COLO668 (cell line): ENCODE measurements at regions not wholly inside any gene's neighbourhood (a gene's known extent, or its start where the extent isn't known, plus 50 kb on each side); places are given as distances from the start of the nearest gene placed in this dataset.
"Not testable (repeated sequence)": the region's sequence is repeated elsewhere in the genome, so short reads cannot be mapped to it uniquely, and the experiment has no call there.

ENCODE experiments used
- DNase-seq: peaks from one replicate; lab custom pipeline; 2025; ENCODE audit not compliant: unreplicated experiment; lab: John Stamatoyannopoulos, UW

DNA sequence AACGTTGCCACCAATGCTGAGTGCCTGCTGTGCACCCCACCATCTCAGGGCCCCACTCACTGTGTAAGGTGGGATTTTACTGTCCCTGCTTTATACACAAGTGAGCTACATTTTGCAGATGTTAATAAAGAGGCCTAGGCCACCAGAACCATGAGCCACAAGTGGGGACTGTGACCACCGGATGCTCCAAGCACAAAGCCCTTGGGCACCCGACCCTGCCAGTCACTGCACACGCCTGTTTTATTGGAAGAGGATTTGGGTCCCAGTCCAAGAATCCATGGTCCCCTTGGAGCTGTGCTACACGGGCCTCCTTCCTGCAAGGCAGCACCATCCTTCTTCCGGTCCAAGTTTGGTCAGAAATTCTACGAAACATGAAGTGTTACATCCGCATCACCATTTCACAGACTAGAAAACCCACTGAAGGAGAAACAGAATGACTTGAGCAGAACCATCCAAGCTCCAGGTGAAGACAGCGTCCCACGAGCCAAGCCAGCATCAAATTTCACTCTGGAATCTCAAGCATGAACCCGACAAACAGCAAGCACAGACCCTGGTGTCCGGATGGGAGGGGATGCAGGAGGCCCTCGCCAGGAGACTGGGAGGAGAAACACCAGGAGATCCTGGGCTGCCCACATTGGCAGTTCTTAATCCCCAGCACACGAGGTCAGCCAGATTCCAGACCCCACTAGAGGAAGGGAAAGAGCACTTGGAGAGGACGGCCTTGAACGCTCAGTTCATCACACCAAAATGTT is 226.9 kb downstream of the DLL1 start:
- no peak for DNase-seq

DNA sequence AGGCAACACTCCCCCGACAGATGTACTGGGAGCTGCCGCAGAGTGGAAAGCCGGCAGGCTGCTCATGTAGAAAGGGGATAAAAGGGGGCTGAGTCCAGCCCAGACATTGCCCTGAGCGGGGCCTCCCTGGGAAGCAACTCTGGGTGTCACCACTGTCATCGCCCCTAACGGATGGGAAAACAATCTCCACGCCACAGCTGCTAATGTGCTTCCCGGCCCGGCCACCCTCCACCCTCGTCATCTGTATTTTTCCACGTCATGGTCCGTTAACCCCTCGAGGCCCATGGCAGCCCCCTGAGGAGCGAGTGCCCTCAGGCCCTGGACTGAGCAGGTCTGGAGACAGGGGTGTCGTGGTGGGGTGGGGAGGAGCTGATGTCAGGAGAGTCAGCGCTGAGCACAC is 227.4 kb downstream of the DLL1 start:
- no peak for DNase-seq

DNA sequence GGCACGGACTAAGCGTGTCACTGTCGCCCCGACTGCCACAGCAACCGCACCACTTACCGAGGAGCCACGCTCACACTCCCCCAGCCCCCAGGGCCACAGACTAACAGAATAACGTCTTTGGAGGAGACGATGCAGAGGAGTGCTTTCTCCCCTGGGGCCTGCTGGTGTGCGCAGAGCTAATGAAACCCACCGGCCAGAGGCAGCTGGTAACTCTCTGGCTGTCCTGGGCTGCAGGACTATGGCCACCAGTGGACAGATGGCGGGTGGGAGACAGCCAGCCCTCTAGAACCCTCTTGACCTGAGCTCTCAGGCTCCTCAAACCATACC is 228.0 kb downstream of the DLL1 start:
- DNase-seq, result no peak

DNA sequence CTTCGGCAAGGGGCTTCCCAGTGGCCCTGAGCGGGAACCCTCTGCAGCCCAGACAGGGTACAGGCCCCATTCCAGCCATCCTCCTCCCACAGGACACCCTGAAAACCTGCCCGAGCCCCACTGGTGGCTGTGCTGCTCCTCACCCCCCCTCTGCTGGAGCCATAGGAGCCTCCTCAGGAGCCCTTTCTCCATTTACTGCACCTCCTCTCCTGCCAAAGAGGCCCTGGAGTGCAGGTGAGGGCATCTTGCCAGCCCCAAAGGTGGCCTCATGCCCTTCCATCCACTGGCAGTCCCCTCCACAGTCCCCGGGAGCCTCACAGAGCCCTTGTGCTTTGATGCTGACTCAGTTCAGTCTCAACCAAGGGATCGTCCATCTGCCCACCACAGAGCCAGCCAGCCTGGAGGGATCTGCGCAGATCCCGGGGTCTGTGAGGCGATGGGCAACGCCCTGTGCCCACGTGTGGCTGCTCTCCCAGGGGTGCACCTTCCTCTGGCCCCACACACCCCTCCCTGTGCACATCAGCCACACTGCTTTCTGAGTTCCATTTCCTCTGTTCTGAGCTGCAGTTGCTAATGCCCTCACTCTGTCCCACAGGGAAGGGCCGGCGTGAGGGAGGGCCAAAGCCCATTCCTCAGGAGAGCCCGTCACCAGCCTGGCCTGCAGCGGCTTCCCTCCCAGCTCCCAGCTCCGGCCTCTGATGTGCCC is 228.5 kb downstream of the DLL1 start:
- no peak for DNase-seq

DNA sequence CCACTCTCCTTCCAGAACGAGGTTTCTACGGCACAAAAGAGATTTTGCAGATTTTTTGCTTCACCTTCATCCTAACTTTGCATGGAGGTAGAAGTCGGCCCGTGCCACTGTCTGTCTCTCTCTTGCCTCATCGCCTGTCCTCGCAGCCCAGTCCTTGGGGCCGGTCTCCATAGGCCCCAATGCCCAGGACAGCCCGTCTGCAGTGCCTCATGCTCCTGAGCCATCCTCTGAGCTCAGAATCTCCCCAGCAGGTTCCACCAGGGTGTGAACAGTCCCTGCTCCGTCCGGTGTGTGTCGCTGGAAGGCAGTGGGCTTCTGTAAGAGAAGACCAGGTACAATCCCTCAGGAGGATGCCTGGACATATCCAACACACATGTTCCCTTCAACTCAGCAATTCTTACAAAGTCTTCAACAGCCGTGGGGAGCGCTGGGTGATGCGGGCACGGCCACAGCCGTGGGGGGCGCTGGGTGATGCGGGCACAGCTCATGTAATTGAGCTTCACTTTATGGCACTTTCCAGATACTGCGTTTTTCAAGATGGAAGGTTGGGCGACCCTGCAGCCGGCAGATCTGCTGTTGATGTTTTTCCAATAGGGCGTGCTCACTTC is 231.9 kb downstream of the DLL1 start:
- no peak for DNase-seq

DNA sequence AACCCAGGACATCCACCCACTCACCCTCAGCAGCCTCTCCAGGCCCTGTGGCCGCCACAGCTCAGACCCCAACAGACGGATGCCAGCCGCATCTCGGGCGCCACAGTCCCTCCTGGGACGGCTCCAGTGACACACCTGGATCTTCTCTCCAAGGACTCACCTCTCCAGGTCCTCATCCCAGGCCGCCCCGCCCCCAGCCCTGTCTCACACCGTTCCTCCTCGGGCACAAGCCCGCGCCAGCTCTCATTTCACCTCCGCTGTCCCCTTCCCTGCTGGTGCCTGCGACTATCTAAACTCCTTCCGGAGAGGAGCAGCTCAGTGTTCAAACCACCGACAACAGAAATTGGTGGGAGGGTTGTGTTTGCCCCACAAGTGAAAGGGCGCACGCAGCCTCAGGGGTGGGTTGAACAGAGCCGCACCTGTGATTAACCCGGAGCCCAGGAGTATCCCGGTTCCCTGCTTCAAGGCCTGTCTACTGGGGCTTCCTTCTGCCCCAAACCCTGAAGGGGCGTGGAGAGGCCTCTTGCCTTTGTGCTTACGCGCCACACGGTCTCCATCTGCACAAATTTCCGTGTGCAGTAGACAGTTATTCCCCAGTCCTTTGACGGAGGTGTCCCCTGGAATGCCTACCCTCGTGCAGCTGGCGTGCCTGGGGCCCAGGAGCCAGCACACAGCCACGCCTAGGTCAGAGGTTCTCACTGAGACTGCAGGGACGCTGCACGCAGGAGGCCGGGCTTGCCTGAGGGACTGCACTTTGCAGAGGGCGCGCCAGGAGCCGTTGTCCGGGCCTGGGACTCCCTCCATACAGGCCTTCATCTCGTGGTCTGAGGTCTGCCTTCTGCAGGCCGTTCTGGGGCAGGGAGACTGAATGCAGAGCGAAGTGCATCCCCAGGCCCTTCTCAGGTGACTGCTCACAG is 232.7 kb downstream of the DLL1 start:
- no peak for DNase-seq

DNA sequence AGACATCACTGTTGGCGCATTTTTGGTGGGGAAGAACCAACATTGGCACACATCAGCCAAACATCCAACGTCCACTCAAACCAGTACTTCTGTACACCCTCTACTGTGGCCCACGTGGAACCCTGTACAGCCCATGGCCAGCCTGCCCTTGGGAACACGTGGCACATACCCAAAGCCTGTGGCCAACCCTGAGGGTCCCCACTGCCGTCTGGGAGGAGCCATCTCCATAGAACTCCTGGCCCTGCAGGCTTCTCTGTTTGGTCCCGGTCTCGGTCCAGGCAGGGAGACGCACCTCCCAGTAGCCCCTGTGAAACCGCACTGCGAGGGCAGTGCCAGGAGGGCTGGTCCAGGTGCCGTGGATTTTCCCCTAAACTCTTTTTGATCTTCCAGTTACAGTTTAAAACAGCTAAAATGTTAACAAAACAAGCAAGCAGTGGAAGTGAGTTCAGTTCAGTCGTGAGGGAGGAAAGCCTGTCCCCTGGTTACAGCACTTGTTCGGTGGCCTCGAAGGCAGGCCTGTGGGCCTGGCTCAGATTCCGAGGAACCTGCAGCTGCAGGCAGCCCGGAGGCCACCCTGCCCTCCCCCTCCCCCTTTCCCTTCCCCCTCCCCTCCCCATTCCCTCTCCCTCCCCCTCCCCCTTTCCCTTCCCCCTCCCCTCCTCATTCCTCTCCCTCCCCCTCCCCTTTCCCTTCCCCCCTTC is 233.7 kb downstream of the DLL1 start:
- no peak for DNase-seq

DNA sequence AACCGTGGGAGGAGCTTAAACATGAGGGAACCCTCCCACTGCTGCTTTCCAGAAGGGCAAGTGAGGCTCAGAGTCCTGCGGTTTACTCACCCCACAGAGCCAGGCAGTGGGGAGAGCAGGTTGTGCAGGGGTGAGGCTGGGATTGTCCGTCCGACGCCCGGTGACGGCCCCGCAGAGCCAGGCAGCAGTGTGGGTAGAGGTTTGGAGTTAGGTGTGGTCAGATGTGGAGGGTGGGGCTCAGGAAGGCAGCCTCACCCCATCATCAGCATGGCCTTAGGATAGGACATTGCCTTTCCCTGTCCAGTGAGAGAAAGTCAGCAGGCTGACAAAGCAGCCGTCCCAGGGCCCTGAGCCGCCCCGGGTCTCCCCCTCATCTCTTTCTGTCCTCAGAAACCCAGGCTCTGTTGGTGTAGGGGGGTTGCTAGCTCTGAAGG is 234.6 kb downstream of the DLL1 start:
- no peak for DNase-seq

DNA sequence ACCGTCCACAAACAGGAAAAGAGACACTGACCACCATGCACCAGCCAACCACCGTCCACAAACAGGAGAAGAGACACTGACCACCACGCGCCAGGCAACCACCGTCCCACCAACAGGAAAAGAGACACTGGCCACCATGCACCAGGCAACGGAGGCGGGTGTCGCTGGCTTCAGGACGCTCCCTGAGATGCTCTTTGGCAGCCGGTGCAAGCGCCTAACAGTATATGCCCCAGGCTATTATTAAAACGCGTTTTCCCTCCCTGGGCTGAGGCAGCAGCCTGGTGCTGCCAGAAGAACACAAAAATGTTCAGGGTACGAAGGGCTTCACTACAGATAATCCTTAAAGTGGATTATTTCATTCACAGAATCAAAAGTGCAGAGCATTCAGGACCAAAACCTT is 235.1 kb downstream of the DLL1 start:
- not testable (repeated sequence) for DNase-seq

DNA sequence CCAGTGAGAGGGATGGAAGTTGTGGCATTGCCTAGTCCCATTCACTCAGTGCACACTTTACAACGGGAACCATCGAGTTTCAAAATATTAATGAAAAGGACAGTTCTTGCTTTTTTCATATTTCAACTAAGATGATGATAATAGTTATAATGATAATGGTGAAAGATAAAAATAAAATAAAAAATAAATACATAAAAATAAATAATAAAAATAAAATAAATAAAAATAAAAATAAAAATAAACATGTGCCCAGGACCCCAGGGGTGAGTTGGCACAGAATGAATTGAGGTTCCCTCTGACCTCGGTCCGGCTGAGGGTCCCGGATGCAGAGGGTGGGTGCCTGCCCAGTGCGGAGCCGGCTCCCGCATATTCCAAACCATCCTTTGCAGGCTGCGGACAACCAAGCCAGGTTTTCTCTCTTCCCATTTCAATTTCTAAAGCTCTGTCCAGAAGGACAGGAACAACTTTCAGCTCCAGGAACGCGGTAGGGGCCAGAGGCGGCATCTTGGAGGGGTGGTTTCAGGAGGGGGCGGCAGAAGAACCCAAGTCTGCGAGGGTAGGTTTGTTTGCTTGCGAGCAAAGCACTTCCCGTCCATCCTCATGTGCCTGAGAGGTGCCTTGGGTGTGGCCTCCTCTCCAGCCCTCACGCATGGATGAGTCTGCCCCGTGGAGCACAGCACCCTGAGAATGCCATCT is 236.8 kb downstream of the DLL1 start:
- no peak for DNase-seq

DNA sequence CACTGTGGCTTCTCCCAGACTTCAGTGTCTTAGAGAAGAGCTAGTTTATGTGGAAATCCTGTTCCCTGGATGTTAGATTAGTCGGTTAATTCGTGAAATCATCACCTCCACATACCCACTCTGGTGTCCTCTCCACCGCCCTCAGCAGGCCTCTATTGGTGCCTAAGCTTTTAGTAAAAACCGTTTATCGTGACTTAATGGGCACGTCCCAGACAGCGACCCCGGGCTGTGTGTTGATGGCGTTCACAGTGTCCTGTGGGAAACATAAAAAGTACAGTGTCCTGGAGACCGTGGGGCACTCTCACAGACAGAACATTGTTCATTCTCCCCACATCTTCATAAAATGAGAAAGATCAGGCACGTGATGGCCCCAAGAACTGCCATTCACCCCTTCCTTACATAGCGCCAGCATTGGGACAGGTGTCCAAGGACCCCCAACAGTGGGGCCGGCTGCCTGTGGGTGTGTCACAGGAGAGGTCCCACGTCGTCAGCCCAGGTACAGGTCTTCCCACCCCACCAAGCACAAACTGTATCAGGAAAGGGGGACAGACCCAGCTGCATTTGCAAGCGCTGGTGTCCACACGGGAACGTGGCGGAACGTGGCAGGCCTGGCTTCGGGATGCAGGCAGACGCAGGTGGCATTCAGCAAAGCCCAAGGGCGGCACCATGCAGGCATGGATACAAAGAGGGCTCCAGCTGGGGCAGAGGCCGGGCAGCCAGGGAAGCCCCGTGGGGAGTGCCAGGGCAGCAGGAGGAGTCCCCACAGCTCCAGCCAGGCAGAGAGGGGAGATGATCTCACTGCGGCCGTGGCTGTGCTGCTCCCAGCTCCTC is 237.7 kb downstream of the DLL1 start:
- no peak for DNase-seq

DNA sequence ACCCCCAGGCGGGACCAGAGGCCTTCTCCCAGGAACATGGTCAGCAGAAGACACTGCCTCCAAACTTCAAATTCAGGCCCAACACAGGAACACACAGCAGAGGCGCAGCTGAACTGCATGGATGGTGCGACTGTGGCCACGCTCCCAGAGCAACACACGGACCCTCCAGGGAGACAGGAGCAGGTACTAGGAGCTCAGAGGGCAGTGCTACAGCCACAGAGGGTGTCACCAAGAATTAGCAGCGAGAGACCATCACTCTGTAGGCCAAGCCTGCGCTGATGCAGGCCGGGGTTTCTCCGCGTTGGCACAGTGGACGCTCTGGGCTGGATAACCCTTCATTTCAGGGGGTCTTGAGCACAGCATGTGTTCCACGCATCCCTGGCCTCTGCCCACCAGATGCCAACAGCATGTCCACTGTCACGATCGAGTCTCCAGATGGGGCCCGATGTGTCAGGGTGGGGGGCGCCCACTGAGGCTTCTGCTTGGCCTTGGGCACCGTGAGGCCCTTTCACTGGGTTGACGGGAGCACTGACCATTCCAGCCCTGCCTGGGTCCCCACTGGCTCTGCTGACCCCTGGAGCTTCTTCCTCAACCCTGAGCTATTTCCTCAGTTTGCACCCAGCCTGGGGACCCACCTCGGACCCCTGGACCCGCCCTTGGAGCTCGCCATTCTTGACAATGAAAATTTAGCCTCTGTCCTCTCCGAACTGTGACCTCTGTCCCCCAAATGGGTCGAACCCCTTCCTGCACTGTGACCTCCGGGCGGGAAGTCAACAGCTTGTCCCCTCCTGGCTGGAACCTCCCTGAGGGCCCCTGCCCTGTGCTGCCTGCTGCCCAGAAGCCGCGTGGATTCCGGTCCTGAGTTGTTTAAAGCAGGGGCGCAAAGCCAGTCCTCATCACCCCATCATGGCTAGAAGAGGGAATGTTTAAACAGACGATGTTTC is 239.4 kb downstream of the DLL1 start:
- DNase-seq, result no peak

DNA sequence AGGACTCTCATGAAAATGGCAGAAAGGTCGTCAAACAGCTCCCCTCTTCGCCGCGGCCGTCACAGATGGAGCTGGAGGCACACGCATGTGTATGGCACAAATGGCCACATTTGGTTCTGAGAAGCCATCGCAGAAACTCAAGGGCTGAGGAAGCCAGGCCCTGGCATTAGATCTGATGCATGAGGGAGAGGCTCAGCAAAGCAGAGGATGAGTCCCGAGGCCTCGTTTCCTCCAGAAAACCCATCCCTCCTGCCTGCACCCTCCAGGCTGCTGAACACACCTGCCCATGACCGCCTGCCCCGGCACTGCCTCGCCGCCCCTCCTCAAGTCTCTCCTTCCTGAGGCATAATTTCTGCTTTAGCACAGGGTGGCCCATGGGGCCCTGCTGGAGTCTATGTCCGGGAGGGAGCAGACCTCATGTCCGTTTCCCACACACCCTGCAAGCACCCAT is 240.3 kb downstream of the DLL1 start:
- DNase-seq, result no peak

DNA sequence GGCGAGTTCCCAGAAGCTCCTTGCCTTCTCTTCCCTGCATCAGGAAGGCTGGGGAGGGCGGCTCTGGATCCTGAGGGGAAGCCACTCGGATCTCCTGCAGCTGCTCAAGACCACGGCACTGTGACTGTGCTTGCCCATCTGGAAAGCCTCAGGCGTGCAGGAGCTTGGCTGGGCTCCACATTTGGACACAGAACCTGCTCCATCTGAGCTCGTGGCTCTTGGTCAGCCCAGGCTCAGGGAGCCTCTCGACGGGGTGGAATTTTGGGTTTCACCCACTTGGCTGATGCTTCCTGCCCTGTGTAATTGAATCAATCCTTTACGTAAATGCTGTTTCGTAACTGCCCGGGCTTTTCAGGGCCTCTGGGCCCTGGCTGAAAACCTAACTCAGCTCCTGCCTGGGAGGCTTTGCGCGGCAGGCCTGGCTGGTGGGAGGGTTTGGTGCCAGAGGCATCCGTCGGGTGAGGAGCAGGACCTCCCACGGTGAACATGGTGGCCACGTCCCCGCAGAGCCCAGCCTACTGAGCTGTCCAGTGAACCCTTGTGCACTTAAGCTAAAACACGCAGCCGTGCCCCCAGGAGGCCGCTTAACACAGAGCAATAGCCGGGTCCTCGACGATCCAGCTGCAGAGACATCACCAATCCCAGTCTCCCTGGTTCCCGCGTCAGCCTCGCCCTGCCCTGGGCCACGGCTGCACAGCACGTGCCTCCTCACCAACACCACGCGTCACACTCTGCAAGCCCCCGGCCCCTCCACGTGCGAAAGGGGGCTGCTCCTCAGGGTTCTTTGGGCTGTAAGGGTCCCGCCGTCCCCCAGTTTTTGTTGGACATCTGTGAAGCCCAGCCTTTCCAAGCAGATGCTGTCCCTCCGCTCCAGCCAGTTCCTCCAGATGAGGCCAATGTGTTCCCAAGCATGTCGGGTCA is 241.0 kb downstream of the DLL1 start:
- no peak for DNase-seq

DNA sequence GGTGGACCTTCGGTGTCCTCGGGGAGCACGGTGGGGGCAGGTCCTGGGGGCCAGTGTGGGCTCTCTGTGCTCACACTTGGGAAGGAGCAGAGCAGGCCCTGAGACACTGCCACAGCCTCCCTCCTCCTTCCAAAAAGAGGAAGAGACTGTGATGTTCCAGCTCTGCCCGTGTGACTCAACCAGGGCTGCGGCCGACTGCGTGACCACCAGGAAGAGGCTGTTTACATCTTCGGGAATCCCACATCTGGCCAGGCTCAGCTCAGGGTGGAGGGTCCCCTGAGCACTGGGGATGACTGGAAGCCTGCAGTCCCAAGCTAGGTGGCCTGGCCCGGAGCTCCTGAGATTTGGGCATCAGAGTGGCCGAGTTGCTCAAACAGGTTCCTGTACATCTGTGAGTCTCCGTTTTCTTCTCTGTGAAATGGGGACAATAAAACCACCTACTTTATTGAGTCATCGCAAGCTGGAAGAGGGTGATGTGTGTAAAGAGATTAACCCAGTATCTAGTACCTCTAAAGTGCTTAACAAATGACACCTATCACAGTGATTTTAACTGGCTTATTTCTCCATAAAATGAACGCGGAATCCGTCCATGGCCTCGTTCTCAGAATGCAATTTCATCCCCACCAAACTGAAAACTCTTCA is 242.1 kb downstream of the DLL1 start:
- DNase-seq, result no peak

DNA sequence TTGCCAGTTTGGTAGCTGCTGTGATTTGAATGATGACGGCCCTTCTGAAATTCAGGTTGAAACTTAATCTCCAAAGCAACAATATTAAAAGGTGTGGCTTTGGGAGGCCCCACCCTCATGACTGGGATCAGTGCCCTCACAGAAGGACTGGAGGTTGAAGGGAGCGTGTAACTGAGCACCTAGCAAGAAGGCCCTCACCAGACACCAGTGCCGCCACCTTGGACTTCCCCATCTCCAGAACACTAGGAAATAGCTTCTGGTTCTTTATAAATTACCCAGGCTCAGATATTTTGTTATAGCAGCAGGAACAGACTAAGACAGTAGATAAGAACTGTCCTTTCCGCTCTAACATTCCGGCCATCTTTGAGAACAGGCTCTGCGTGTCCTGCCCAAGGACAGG is 243.1 kb downstream of the DLL1 start:
- DNase-seq, result no peak
